ENCODE measurements at regions not wholly inside any gene's neighbourhood (a gene's known extent, or its start where the extent isn't known, plus 50 kb on each side); places are given as distances from the start of the nearest gene placed in this dataset.
"Not testable (repeated sequence)": the region's sequence is repeated elsewhere in the genome, so short reads cannot be mapped to it uniquely, and the experiment has no call there.

GRCh38 chr12:23282701-23283100 is 657.7 kb downstream of the ETNK1 start:
- Histone ChIP-seq H2BK15ac (ENCODE audit: low read length) (no peak overlapping the region), H3K4me1 (ENCODE audit: control insufficient read depth in 2 of 2, insufficient read depth in 1 of 2, low read depth in 1 of 2, low read length in 2 of 2) (no peaks in the 10 kb centered on the region), H2BK5ac (ENCODE audit: low read length) (no peak overlapping the region), H4K8ac (ENCODE audit: low read depth, low read length) (no peak overlapping the region), H3K4ac (ENCODE audit: low read length) (no peak overlapping the region), H3K9me3 (replicated peaks in 1 of 2; ENCODE audit: control insufficient read depth in 2 of 2, insufficient read depth in 1 of 2, low read depth in 1 of 2, low read length in 2 of 2) (peaks cover 0 to 2% of the 10 kb centered on the region in 2 donors), H4K91ac (ENCODE audit: low read depth, low read length, poor library complexity) (no peak overlapping the region), H3K27ac (replicated peaks; ENCODE audit: low read length) (no peak overlapping the region), H2AFZ (ENCODE audit: low read length) (no peak overlapping the region), H3K14ac (ENCODE audit: low read length) (no peak overlapping the region), H3K9ac (ENCODE audit: low read depth, low read length, poor library complexity) (no peak overlapping the region), H3K18ac (ENCODE audit: low read length) (no peak overlapping the region), H3K23ac (ENCODE audit: low read depth, low read length, poor library complexity) (no peak overlapping the region), H3K79me1 (ENCODE audit: low read depth, low read length) (no peaks in the 10 kb centered on the region), H3K36me3 (replicated peaks in 1 of 2; ENCODE audit: control insufficient read depth in 2 of 2, insufficient read depth in 2 of 2, low read length in 2 of 2) (no peaks in the 10 kb centered on the region), H3K27me3 (ENCODE audit: control insufficient read depth in 3 of 3, insufficient read depth in 3 of 3, low read depth in 1 of 3, low read length in 3 of 3) (no peaks in the 10 kb centered on the region), H2BK12ac (ENCODE audit: low read length) (no peak overlapping the region), H3K4me3 (ENCODE audit: low read length in 2 of 2) (no peak overlapping the region), H3K4me2 (ENCODE audit: insufficient read depth, low read length, poor library complexity, severe bottlenecking) (no peak overlapping the region), H2BK120ac (ENCODE audit: low read depth, low read length) (no peak overlapping the region), H2AK5ac (ENCODE audit: low read depth, low read length) (no peak overlapping the region)
- DNase-seq (ENCODE audit: low spot score), result no peak

- H3K9me3 ChIP-seq (replicated peaks in 1 of 2; ENCODE audit: control insufficient read depth in 2 of 2, insufficient read depth in 1 of 2, low read depth in 1 of 2, low read length in 2 of 2); H3K4me3 ChIP-seq (ENCODE audit: low read length in 2 of 2); H3K14ac ChIP-seq (ENCODE audit: low read length); H2AFZ ChIP-seq (ENCODE audit: low read length); H3K9ac ChIP-seq (ENCODE audit: low read depth, low read length, poor library complexity); H3K18ac ChIP-seq (ENCODE audit: low read length); H2BK120ac ChIP-seq (ENCODE audit: low read depth, low read length); H4K8ac ChIP-seq (ENCODE audit: low read depth, low read length); H3K4ac ChIP-seq (ENCODE audit: low read length); H3K23ac ChIP-seq (ENCODE audit: low read depth, low read length, poor library complexity); H3K79me1 ChIP-seq (ENCODE audit: low read depth, low read length); H2BK5ac ChIP-seq (ENCODE audit: low read length); H2BK12ac ChIP-seq (ENCODE audit: low read length); H3K4me2 ChIP-seq (ENCODE audit: insufficient read depth, low read length, poor library complexity, severe bottlenecking); H3K27me3 ChIP-seq (ENCODE audit: control insufficient read depth in 3 of 3, insufficient read depth in 3 of 3, low read depth in 1 of 3, low read length in 3 of 3); H3K27ac ChIP-seq (replicated peaks; ENCODE audit: low read length); H3K4me1 ChIP-seq (ENCODE audit: control insufficient read depth in 2 of 2, insufficient read depth in 1 of 2, low read depth in 1 of 2, low read length in 2 of 2); H2BK15ac ChIP-seq (ENCODE audit: low read length); H2AK5ac ChIP-seq (ENCODE audit: low read depth, low read length); H3K36me3 ChIP-seq (replicated peaks in 1 of 2; ENCODE audit: control insufficient read depth in 2 of 2, insufficient read depth in 2 of 2, low read length in 2 of 2); DNase-seq (ENCODE audit: low spot score); H4K91ac ChIP-seq (ENCODE audit: low read depth, low read length, poor library complexity): not testable (repeated sequence)
- WGBS, 2 donors (ENCODE audit: extremely low coverage in 2 of 2, insufficient read length in 2 of 2, insufficient replicate concordance in 1 of 2), result no CpG with 5 or more reads among the region's 57 CpGs
Observed at GRCh38 chr12:23285764-23286530, 661.0 kb downstream of the ETNK1 start.

- Histone ChIP-seq H3K4me3 (ENCODE audit: low read length in 2 of 2) (no peak overlapping the region), H4K8ac (ENCODE audit: low read depth, low read length) (no peak overlapping the region), H2BK12ac (ENCODE audit: low read length) (no peak overlapping the region), H2AK5ac (ENCODE audit: low read depth, low read length) (no peak overlapping the region), H3K9ac (ENCODE audit: low read depth, low read length, poor library complexity) (no peak overlapping the region), H3K23ac (ENCODE audit: low read depth, low read length, poor library complexity) (no peak overlapping the region), H4K91ac (ENCODE audit: low read depth, low read length, poor library complexity) (no peak overlapping the region), H2BK120ac (ENCODE audit: low read depth, low read length) (no peak overlapping the region), H3K4ac (ENCODE audit: low read length) (no peak overlapping the region), H2AFZ (ENCODE audit: low read length) (no peak overlapping the region), H3K14ac (ENCODE audit: low read length) (no peak overlapping the region), H2BK5ac (ENCODE audit: low read length) (no peak overlapping the region), H3K4me1 (ENCODE audit: control insufficient read depth in 2 of 2, insufficient read depth in 1 of 2, low read depth in 1 of 2, low read length in 2 of 2) (no peaks in the 10 kb centered on the region), H3K27me3 (ENCODE audit: control insufficient read depth in 3 of 3, insufficient read depth in 3 of 3, low read depth in 1 of 3, low read length in 3 of 3) (no peaks in the 10 kb centered on the region), H3K36me3 (replicated peaks in 1 of 2; ENCODE audit: control insufficient read depth in 2 of 2, insufficient read depth in 2 of 2, low read length in 2 of 2) (no peaks in the 10 kb centered on the region), H3K18ac (ENCODE audit: low read length) (no peak overlapping the region), H3K27ac (replicated peaks; ENCODE audit: low read length) (no peak overlapping the region), H3K4me2 (ENCODE audit: insufficient read depth, low read length, poor library complexity, severe bottlenecking) (no peak overlapping the region), H3K79me1 (ENCODE audit: low read depth, low read length) (no peaks in the 10 kb centered on the region), H2BK15ac (ENCODE audit: low read length) (no peak overlapping the region), H3K9me3 (replicated peaks in 1 of 2; ENCODE audit: control insufficient read depth in 2 of 2, insufficient read depth in 1 of 2, low read depth in 1 of 2, low read length in 2 of 2) (no peaks in the 10 kb centered on the region)
- no CpG with 5 or more reads among the region's 1 CpG for WGBS, 2 donors (ENCODE audit: extremely low coverage in 2 of 2, insufficient read length in 2 of 2, insufficient replicate concordance in 1 of 2)
- no peak for DNase-seq (ENCODE audit: low spot score)
Observed at GRCh38 chr12:23290627-23291330, 658.7 kb downstream of the SOX5 start.

GRCh38 chr12:23303220-23303619 is 646.2 kb downstream of the SOX5 start:
- Histone ChIP-seq H3K36me3 (replicated peaks in 1 of 2; ENCODE audit: control insufficient read depth in 2 of 2, insufficient read depth in 2 of 2, low read length in 2 of 2) (no peaks in the 10 kb centered on the region), H3K23ac (ENCODE audit: low read depth, low read length, poor library complexity) (no peak overlapping the region), H3K4me2 (ENCODE audit: insufficient read depth, low read length, poor library complexity, severe bottlenecking) (no peak overlapping the region), H4K91ac (ENCODE audit: low read depth, low read length, poor library complexity) (no peak overlapping the region), H3K4me3 (ENCODE audit: low read length in 2 of 2) (no peak overlapping the region), H3K14ac (ENCODE audit: low read length) (no peak overlapping the region), H3K9me3 (replicated peaks in 1 of 2; ENCODE audit: control insufficient read depth in 2 of 2, insufficient read depth in 1 of 2, low read depth in 1 of 2, low read length in 2 of 2) (peaks cover 0 to 6% of the 10 kb centered on the region in 2 donors), H2BK15ac (ENCODE audit: low read length) (no peak overlapping the region), H3K79me1 (ENCODE audit: low read depth, low read length) (no peaks in the 10 kb centered on the region), H3K4me1 (ENCODE audit: control insufficient read depth in 2 of 2, insufficient read depth in 1 of 2, low read depth in 1 of 2, low read length in 2 of 2) (no peaks in the 10 kb centered on the region), H3K27ac (replicated peaks; ENCODE audit: low read length) (no peak overlapping the region), H2BK5ac (ENCODE audit: low read length) (no peak overlapping the region), H4K8ac (ENCODE audit: low read depth, low read length) (no peak overlapping the region), H2AFZ (ENCODE audit: low read length) (no peak overlapping the region), H2BK12ac (ENCODE audit: low read length) (no peak overlapping the region), H2BK120ac (ENCODE audit: low read depth, low read length) (no peak overlapping the region), H3K27me3 (ENCODE audit: control insufficient read depth in 3 of 3, insufficient read depth in 3 of 3, low read depth in 1 of 3, low read length in 3 of 3) (peaks cover 0 to 5% (median 0%) of the 10 kb centered on the region in 3 experiments), H3K9ac (ENCODE audit: low read depth, low read length, poor library complexity) (no peak overlapping the region), H2AK5ac (ENCODE audit: low read depth, low read length) (no peak overlapping the region), H3K18ac (ENCODE audit: low read length) (no peak overlapping the region), H3K4ac (ENCODE audit: low read length) (no peak overlapping the region)
- no CpG with 5 or more reads among the region's 3 CpGs for WGBS, 2 donors (ENCODE audit: extremely low coverage in 2 of 2, insufficient read length in 2 of 2, insufficient replicate concordance in 1 of 2)
- DNase-seq (ENCODE audit: low spot score), result no peak
